NCI-H2081 treated with DMSO at 0.1 percent for 48 hours (cell line): ENCODE measurements at regions not wholly inside any gene's neighbourhood (a gene's known extent, or its start where the extent isn't known, plus 50 kb on each side); places are given as distances from the start of the nearest gene placed in this dataset.
"Not testable (repeated sequence)": the region's sequence is repeated elsewhere in the genome, so short reads cannot be mapped to it uniquely, and the experiment has no call there.

ENCODE experiments used
- DNase-seq: peaks from one replicate; lab custom pipeline; 2025; lab: John Stamatoyannopoulos, UW

DNA sequence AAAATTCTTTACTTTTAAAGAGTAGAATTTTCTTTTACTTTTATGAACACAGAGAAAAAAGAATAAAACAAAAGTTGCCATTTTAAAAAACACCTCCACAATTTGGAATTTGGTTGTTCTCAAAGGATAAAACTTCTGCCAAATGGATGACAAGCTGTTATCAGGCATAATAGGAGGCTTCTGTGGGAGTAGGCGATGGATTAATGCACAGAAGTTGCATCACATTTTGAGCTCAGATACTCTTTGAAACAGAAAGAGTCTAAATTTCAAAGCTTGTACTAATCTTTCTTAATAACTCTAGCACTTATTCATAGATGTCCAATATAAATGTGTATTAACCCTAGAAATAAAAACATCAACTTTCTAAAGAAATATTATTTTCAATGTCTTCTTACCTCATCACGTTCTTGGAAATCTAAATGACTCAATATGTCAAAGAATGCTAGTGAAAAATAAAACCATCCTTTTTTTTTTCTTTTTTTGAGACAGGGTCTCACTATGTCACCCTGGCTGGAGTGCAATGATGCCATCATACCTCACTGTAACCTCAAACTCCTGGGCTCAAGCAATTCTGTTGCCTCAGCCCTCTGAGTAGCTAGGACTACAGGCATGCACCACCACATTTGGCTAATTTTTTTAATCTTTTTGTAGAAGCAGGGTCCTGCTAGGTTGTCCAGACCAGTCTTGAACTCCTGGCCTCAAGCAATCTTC, 112.8 kb upstream of the USP25 start:
- no peak for DNase-seq

DNA sequence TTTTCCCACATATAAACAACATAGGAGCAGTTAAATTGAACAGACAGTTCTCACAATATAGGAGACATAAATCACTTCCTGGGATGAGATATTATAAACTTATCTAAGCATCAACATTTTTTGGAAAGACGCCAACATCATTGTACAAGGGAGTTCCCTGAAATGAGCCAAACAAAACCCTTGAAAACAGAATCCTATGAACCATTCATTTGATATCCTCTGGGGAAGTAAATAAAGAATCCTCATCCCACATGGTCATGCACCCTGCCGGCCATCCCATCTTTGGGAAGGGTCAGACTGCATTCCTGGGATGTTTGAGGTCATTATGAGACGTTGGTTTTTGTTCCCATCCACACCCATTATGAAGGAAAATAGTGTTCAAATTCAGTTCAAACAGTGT, 111.8 kb upstream of the USP25 start:
- DNase-seq: no peak

DNA sequence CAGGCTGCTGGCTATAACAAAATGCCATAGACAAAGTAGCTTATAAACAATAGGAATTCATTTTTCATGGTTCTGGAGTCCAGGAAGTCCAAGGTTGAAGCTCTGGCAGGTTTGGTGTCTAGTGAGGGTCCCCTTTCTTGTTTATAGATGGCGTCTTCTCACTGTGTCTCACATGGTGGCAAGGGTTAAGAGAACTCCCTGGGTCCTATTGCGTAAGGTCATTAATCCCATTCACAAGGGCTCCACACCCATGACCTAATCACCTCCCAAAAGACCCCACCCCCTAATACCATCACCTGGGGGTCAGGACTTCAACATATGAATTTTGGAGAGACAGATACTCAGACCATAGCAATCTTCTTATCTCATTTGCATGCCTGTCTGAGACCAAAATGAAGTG, 108.9 kb upstream of the USP25 start:
- no peak for DNase-seq

DNA sequence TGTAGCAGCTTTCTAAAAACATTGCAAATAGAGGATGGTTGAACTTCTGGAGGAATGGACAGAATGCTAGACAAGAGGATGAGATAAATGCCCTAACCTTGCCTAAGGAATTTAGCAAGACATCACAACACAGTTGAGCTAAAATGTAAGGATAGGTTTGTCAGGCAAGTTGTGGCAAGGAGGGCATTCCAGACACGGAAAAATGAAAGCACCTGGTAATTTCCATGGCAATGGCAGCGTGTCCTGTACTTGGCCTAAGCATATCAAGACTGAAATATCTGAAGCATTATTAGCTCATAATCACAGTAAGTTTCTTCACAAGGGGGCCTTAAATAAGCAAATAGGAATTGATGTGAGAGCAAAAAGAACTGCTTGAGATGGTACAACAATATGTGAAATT, 105.1 kb upstream of the USP25 start:
- DNase-seq: no peak

DNA sequence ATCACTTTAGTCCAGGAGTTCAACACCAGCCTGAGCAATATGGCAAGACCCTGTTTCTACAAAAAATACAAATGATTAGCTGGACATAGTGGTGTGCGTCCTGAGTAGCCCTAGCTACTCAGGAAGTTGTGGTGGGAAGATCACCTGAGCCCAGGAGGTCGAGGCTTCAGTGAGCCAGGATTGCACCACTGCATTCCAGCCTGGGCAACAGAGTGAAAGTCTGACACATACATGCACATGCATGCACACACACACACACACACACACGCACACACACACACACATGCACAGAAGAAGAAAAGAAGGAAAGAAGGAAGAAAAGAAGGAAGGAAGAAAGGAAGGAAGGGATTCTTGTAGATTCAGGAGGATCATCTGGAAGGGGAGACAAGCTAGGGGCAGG, 104.4 kb upstream of the USP25 start:
- DNase-seq: no peak

DNA sequence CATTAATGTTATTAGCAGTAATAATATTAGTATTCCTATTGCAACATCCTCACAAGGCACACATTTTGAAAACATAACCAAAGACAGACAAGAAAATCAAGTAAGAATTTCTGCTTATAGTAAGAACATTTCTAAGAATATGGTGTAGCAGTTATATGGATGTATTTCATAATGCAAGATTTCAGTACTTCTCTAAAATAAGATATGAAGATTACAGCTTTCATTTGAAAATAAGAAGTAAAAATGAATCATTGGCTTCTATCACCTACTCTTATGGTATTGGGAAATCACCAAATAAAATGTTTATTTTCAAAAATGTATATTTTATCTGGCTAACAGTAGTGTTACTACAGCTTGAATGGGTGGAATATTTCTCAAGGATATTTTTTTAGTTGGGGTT, 103.8 kb upstream of the USP25 start:
- no peak for DNase-seq

DNA sequence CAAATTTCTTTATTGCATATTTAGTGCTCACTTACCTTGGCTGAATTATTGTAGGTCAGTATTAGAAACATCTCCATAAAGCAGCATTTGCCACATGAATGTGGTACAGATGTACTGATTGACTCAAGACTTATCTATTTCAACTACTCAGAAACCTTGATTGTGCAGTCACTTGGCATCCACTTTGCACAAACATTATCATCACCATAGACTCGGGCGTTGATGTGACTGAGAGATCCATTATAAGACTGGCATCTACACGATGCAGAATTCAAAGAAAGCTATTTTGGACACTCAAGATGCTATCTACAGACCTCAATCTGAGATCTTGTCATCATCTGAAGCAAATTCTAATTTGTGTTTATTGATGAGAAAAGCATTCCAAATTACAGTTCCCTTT, 102.8 kb upstream of the USP25 start:
- DNase-seq: no peak

DNA sequence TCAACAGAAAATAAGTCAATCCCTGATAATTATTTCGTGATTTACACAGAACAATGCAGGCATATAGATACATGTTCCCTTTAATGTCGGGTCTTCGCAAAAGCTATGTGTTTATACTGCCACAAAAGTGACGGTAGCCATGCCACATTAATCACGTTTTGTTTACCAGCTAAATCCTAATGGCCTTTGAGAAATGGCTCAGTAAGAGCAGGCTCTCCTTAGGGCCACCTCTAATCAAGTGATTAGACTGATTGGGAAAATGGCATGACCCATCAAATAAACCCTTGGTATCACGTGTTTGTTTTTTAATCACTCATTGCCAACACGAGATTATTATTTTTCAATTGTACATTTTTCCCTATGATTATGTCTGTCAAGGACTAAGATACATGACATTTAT, 102.0 kb upstream of the USP25 start:
- DNase-seq: no peak

DNA sequence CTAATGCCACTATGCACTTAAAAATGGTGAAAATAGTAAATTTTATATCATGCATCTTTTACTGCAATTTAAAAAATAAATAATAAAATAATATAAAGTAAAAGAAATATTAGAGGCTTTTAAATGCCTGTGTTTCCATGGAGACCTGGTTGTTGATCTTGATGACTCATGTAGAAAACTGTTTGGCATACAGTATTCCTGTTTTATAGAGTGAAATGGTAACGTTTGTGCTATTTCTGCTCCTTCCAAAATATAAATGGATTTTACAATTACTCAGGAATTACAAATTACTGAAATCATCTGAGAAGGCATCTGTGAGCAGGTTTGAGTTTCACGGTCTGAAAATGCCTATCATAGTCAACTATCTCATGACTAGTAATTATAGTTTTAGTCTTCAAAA, 98.4 kb upstream of the USP25 start:
- DNase-seq: no peak

DNA sequence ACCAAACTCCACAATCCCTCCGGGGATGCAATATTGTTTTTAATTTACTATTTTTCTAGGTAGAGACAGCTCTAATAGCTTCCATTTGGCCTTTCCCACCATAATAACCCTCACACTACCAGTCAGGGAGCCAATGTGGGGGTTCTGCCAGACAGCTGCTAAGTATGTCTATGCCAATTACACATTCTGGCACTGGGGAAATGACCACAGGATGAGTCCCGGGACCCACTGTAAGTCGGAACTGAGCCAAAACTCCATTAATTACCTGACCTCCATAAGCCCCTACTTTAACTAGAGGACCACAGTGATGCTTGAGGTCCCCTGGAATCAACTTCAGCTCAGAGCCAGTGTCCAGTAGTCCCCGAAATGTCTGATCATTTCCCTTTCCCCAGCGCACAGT, 95.2 kb upstream of the USP25 start:
- DNase-seq: not testable (repeated sequence)

DNA sequence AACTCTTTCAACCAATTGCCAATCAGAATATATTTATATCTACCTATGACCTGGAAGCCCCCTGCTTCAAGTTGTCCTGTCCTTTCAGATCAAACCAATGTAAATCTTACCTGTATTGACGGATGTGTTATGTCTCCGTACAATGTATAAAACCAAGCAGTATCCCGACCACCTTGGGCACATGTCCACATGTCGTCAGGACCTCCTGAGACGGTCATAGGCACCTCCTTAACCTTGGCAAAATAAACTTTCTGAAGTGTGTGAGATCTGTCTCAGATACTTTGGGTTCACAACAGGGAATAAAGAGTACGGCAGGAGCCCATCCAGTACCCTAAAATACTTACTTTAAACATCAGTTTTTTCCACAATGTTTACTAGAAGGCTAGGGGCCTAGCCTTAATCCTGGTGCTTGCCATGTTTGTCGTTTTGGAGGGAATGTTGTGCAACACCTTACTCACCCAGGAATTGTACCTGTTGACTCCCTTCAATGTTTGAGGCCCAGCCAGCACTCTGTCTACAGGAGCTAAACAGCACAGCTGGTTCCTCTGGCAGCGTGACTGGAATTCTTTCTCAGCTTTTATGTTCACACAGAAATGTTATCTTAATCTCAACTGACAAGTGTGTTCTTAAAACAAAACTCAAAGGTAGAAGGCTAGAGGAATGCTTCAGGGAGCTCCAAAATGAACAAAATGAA, 90.8 kb upstream of the USP25 start:
- DNase-seq: no peak

DNA sequence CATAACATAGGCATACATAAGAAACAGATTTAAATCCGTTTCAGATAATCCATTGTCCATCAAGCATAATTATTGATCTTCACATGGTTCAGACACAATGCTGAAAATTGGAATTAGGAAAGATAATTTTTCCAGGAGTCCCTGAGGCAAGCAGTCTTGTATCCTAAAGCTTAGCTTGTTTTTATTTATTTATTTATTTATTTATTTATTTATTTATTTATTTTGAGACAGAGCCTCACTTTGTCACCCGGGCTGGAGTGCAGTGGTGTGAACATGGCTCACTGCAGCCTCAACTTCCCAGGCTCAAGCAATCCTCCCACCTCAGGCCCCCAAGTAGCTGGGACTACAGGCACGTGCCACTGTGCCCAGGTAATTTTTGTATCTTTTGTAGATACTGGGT, 89.7 kb upstream of the USP25 start:
- DNase-seq: not testable (repeated sequence)

DNA sequence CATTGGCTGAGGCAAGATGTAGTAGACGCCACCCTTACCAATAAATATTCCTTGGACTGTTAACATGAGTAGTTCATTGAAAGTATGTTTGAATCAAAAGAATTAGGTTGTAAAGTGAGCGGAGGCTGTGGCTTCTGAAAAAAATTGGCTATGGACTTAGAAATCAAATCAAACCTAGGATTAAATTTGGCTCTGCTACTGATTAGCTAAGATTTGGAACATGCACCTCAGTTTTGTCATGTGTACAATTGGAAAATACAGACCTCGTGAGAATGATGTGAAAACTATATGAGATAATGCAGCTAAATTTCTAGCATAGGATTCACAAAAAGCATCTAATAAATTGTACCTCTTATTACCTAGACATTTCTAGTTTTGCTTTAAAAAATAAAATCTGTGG, 85.3 kb upstream of the USP25 start:
- no peak for DNase-seq

DNA sequence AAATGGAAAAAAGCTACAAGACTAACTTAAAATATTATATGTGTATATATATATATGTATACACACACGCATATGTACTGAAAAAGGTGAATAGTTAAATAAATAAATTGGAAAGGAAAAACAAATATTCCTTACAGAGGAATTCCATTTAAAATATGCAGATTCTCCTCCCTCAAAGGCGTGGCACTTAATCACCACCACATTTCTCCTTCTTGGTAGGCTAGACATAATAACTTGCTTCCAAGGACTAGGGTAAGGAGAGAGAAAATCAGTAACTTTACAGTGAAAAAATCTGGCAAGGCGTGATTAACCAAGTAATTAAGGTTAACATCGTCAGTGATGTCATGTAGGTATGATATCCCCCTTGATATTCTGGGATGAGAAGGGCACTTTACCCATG, 84.0 kb upstream of the USP25 start:
- DNase-seq: no peak

DNA sequence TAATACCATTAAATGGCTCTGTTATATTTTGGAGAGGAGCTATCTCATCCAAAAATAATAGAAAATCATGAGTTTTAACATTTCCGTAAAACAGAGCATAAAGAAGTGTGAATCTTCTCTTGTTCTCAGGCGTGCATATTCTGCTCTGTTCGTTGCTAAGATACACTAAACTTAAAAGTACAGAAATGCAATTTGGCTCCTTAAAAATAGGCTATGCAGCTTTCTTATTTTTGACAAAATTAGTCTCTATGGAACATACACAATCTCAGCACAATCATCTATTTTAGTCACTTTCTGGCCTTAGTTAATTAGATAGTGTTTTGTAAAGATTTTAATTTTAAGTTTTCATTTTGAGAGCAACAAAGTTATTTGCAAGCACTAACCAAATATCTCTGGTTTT, 79.0 kb upstream of the USP25 start:
- DNase-seq: no peak

DNA sequence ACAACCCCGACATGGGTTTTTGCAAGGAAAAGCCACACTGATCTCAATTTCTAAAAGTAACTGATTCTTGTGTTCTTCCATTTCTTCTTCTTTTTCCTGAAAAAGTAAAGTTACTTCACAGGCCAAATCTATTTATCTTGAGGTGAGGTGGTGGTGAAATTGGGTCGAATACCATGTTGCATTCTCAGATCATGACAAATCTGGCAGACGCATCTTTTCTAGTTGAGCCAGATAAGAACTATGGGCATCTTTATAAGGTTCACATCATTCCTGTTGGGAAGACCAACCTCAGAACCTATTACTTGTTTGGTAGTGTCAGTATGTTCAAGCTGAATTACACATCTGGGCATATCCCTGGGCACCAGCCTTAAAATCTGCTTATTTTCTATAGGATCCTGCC, 78.6 kb upstream of the USP25 start:
- no peak for DNase-seq

DNA sequence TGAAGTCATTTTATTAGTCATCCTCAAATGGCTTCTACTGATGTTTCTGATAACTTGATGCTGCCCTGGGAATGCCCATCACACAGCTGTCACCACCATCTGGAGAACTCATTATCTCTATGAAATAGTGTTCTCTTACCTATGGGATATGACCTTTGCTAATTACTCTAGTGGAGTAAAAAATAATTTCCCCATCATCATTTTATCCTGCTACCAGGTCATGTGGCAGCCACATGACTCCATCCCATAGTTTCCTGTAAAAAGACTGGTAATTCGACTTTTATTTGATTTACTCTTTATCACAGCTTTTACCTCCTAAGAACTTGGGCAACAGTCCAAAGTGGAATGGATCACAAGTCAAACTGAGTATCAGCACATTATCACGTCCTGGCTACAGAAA, 76.1 kb upstream of the USP25 start:
- no peak for DNase-seq

DNA sequence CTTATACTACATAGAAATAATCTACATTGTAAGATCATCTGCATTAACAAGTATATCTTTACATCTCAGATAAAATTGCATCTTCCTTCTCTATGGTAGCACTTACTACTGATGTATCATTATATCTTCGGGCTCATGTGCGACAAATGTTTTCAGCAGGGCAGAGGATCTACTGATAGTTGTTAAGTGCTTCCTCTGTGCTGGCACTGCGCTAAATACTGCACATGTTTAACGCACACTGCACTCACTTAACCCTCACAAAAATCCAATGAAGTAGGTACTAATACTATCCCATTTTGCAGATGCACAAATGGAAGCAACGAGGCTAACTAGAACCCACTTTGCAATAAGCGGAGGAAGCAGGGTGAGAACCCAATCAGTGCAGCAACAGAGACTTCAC, 75.6 kb upstream of the USP25 start:
- no peak for DNase-seq

DNA sequence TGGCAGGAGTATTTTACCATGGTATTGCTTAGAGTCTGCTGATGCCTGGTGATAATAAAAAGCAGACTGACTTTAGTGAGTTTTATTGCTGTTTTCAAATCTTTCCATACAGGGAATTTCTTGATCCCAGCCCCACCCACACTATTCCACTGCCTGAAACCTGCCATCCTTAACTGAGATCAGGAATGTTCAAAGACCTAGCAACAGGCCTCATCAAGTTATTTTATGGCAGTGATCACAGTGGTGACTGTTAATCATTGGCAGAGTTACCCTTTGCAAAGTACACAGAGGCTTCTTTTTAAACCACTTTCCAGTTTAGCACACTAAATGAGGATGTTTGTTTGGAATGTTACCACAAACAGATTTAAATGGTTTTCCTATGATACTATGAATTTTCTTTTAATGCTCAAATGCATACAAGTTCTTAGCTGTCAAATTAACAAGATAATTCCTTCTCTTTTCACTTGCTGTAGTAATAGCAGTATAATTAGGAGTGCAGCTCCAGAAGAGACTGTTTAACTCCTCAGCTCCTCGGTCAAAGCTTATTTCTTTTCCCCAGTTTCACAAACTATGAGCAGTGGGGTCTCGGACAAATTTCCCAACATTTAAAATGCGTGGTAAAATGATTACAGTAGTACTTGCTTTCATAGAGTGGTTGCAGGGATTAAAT, 69.9 kb upstream of the USP25 start:
- no peak for DNase-seq

DNA sequence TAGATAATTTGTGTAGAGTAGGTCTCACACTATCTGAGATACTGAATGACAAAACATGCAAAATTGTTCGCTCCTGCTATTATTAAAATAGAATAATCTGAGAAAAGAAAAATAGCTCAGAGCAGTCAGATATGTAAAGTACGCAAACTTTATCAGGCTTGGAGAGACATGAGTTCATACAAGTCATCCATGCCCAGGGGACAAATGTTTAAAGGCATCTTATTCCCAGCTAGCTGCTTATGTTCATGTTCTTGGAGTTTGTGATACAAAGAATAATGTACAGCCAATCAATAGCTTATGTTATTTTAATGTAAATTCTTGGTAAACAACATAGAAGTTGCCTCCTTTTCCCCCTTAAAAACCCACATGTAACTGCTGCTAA, 69.4 kb upstream of the USP25 start:
- DNase-seq: no peak

DNA sequence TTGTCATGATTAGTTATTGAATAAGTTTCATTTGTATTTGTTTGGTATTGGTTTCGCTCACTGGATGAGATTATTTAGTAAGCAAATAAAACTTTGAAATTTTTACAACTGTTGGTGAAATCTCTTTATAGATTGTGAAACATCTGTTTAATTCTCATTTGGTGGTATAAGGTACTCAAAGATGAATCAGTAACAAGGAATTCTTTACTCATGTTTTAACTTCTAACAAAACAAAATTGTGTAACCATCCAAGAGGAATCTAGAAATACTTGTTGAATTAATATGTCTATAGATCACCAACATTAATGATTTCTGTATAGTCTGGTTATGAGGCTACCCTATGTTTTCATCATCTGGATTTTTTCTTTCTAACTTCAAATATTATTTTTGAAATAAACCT, 62.8 kb upstream of the USP25 start:
- DNase-seq: no peak

DNA sequence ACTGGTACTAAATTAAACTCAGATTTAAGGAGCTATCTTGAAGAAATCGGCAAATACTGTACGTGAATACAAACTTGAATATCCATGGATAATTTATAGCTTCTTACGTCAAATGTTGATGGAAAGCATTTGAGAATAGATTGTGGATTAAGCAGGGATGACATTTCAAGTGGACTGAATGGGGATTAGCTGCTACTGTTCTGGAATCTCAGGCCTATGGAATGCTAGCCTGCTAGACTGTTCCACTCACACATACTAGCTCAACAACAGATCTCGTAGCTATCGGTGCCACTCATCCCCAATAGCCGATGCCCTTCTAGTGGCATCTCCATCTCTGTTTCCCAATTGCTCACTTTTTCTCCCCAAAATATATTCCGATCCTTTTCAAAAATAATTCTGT, 62.0 kb upstream of the USP25 start:
- no peak for DNase-seq

DNA sequence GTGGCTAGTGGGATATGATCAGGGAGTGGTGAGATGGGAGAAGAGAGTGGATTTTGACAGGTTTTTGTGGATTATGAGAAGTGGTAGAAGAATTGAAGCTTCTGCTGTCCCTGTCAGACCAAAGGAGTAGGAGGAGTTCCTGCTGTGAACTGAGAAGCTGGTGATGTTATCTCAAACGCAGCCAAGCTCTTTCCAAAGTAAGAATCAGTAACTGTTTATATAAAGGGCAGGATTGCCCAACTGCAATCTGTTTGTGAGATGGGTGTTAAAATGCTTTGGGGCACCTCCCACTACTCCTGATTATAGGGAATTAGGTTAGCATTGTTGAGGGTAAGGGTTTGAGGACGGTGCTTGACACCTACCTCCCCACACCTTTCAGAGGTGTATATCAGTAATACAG, 60.5 kb upstream of the USP25 start:
- DNase-seq: no peak

DNA sequence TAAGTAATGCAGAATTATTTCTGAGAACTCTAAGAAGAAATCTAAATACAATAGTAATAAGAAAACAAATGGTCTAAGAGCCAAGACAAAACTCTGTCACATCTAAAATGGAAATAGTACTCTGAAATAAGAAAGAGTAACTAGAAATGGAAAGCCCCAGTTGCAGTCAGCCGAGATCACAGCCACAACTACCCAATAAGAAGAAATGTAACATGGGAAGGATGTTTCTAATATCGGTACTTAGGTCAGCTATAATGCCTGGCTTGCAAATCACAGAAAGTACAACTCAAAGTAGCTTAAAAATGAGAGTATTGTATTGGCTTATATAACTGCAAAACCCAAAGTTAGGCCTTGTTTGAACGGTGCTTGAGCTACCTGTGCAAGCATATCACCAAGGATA, 58.6 kb upstream of the USP25 start:
- DNase-seq: no peak
